ENCODE measurements at regions not wholly inside any gene's neighbourhood (a gene's known extent, or its start where the extent isn't known, plus 50 kb on each side); places are given as distances from the start of the nearest gene placed in this dataset.
A peak's percentile ranks its signal among the peaks of the same experiment; 100 is the strongest.

- TF ChIP-seq ZNF609 (CRISPR knock-in tag; IDR thresholded peaks at IDR 0.05; ENCODE audit: borderline replicate concordance) (0 out of 2 replicates have a peak, but pooled peaks have one; percentile 37), REST (IDR thresholded peaks at IDR 0.05; ENCODE audit: borderline replicate concordance in 1 of 2, low read depth in 1 of 2, low read length in 2 of 2) (no peak), ZNF382 (CRISPR knock-in tag; IDR thresholded peaks at IDR 0.05; ENCODE audit: borderline replicate concordance) (no peak), DPF2 (CRISPR knock-in tag; IDR thresholded peaks at IDR 0.05; ENCODE audit: borderline replicate concordance, low read depth) (no peak), ZNF121 (CRISPR knock-in tag; IDR thresholded peaks at IDR 0.05) (peak; percentile 76), ZNF318 (CRISPR knock-in tag; IDR thresholded peaks at IDR 0.05) (no peak), ZBTB2 (CRISPR knock-in tag; IDR thresholded peaks at IDR 0.05; ENCODE audit: low read depth) (no peak)
Observed at GRCh38 chr15:101578443-101578894, 73.7 kb downstream of the TM2D3 start (continued).
